SK-N-SH (cell line): ENCODE measurements at regions not wholly inside any gene's neighbourhood (a gene's known extent, or its start where the extent isn't known, plus 50 kb on each side); places are given as distances from the start of the nearest gene placed in this dataset.

Experiments used
- CTCF ChIA-PET: fragments of 300-600, 350-600 bp; formaldehyde crosslinking; extraction: SDS; loops from one replicate; lab custom pipeline; 2021; lab: Yijun Ruan, JAX
- POLR2A ChIA-PET: fragments of 350-600 bp; sonication (Branson Sonifier 250); formaldehyde crosslinking; extraction: SDS; loops from one replicate; lab custom pipeline; 2020; ENCODE audit warnings: antibody characterized with exemption, inconsistent platforms; lab: Yijun Ruan, JAX
- DNase-seq: peaks from one replicate; pipeline ENCODE4 v3.0.0; 2012
- H2AFZ ChIP-seq: fragments of 200-600 bp; sonication (generic); 2 replicates; pipeline ENCODE4 v1.8.1; 2016; ENCODE audit warnings: antibody characterized with exemption, mild to moderate bottlenecking, low read depth
- H3F3A ChIP-seq: fragments of 200-600 bp; sonication (generic); replicated peaks from 2 replicates; pipeline ENCODE3; 2016; ENCODE audit warnings: antibody characterized with exemption, mild to moderate bottlenecking; ENCODE audit not compliant: insufficient read depth
- H3K27ac ChIP-seq, 2 experiments: fragments of 200-500 bp in 1 of 2; fragments of 200-600 bp in 1 of 2; sonication (Bioruptor generic) in 1 of 2; sonication (generic), shearing (Covaris generic) in 1 of 2; 2 replicates each; pipeline versions ENCODE4 v1.5.1 to v1.6.1; 2014 to 2016; ENCODE audit warnings: low read depth in 2 of 2, inconsistent platforms in 1 of 2, low read length in 1 of 2, mild to moderate bottlenecking in 1 of 2, mixed read lengths in 1 of 2
- H3K27me3 ChIP-seq: fragments of 200-600 bp; sonication (generic), shearing (Covaris generic); 2 replicates; pipeline ENCODE4 v1.6.1; 2016; ENCODE audit warnings: mixed run types; ENCODE audit not compliant: insufficient read depth
- H3K36me3 ChIP-seq, 2 experiments: fragments of 200-500 bp in 1 of 2; fragments of 200-600 bp in 1 of 2; sonication (Bioruptor generic) in 1 of 2; sonication (generic) in 1 of 2; replicated peaks in 1 of 2; 2 replicates each; pipeline versions ENCODE3 to v1.5.1; 2014 to 2016; ENCODE audit warnings: low read length in 1 of 2, mild to moderate bottlenecking in 1 of 2; ENCODE audit not compliant: insufficient read depth in 2 of 2, control insufficient read depth in 1 of 2
- H3K4me1 ChIP-seq, 2 experiments: fragments of 200-500 bp in 1 of 2; fragments of 200-600 bp in 1 of 2; sonication (Bioruptor generic) in 1 of 2; sonication (generic), shearing (Covaris generic) in 1 of 2; 2 replicates each; pipeline versions ENCODE4 v1.5.1 to v1.6.1; 2014 to 2016; ENCODE audit warnings: low read depth in 1 of 2, low read length in 1 of 2, mixed run types in 1 of 2; ENCODE audit not compliant: insufficient read depth in 2 of 2, control insufficient read depth in 1 of 2
- H3K4me2 ChIP-seq: fragments of 200-600 bp; sonication (generic), shearing (Covaris generic); 2 replicates; pipeline ENCODE4 v1.6.1; 2017; ENCODE audit warnings: mixed run types
- H3K4me3 ChIP-seq, 2 experiments: fragments of 200-500 bp in 1 of 2; fragments of 200-600 bp in 1 of 2; sonication (Bioruptor generic) in 1 of 2; sonication (generic), shearing (Covaris generic) in 1 of 2; 2 replicates each; pipeline versions ENCODE4 v1.5.1 to v1.8.1; 2014 to 2016; ENCODE audit warnings: low read depth in 2 of 2, inconsistent platforms in 1 of 2, low read length in 1 of 2, mild to moderate bottlenecking in 1 of 2, mixed read lengths in 1 of 2, moderate library complexity in 1 of 2
- H3K79me2 ChIP-seq: fragments of 200-600 bp; sonication (generic); 2 replicates; pipeline ENCODE4 v1.8.1; 2017; ENCODE audit warnings: mild to moderate bottlenecking; ENCODE audit not compliant: insufficient read depth
- H3K9ac ChIP-seq: fragments of 200-600 bp; sonication (generic); 2 replicates; pipeline ENCODE4 v1.6.1; 2017; ENCODE audit warnings: mixed run types
- H3K9me2 ChIP-seq: fragments of 200-600 bp; sonication (generic); 2 replicates; pipeline ENCODE4 v1.6.1; 2017; ENCODE audit warnings: mixed run types
- H3K9me3 ChIP-seq: fragments of 200-600 bp; sonication (generic); 2 replicates; pipeline ENCODE4 v1.6.1; 2017; ENCODE audit warnings: mixed run types, mild to moderate bottlenecking, moderate library complexity
- H4K20me1 ChIP-seq: fragments of 200-600 bp; sonication (generic); 2 replicates; pipeline ENCODE4 v1.6.1; 2017; ENCODE audit warnings: mild to moderate bottlenecking, mixed run types; ENCODE audit not compliant: insufficient read depth
- CHD2 ChIP-seq: fragments of 150-350 bp; IDR thresholded peaks from 2 replicates; pipeline ENCODE4 v1.6.1; 2018; ENCODE audit warnings: low read length; ENCODE audit not compliant: partially characterized antibody
- EP300 ChIP-seq, 2 experiments: IDR thresholded peaks; 2 replicates each; pipeline versions ENCODE4 v1.4.0 to v1.6.1; 2012; ENCODE audit warnings: borderline replicate concordance in 1 of 2, low read depth in 1 of 2, low read length in 1 of 2
- EZH2phosphoT487 ChIP-seq: fragments of 200-600 bp; sonication (generic); IDR thresholded peaks from 2 replicates; pipeline ENCODE4 v1.6.1; 2017; ENCODE audit warnings: low read depth, mixed run types, mild to moderate bottlenecking, antibody characterized with exemption, moderate library complexity, borderline replicate concordance
- FOSL2 ChIP-seq: IDR thresholded peaks from 2 replicates; pipeline ENCODE4 v1.4.0; 2012; ENCODE audit warnings: low read depth, mild to moderate bottlenecking, moderate library complexity, borderline replicate concordance
- GABPA ChIP-seq: IDR thresholded peaks from 2 replicates; pipeline ENCODE4 v1.4.0; 2012; ENCODE audit warnings: low read depth, mild to moderate bottlenecking
- GATA2 ChIP-seq: sonication (generic); formaldehyde crosslinking; IDR thresholded peaks from 2 replicates; pipeline ENCODE4 v1.5.0; 2020; ENCODE audit warnings: mild to moderate bottlenecking, missing genetic modification reagents
- IRF3 ChIP-seq: fragments of 150-350 bp; IDR thresholded peaks from 2 replicates; pipeline ENCODE4 v1.6.1; 2016; ENCODE audit warnings: mild to moderate bottlenecking, low read depth, low read length
- JUND ChIP-seq: IDR thresholded peaks from 2 replicates; pipeline ENCODE4 v1.4.0; 2012
- NFIC ChIP-seq: IDR thresholded peaks from 2 replicates; pipeline ENCODE4 v1.4.0; 2012; ENCODE audit warnings: borderline replicate concordance
- NRF1 ChIP-seq: IDR thresholded peaks from 2 replicates; pipeline ENCODE4 v1.6.1; 2012; ENCODE audit warnings: low read depth, mild to moderate bottlenecking, low read length
- POLR2AphosphoS5 ChIP-seq: IDR thresholded peaks from 2 replicates; pipeline ENCODE4 v1.6.1; 2012; ENCODE audit warnings: low read depth, low read length
- RAD21 ChIP-seq: IDR thresholded peaks from 2 replicates; pipeline ENCODE4 v1.6.1; 2012; ENCODE audit warnings: mild to moderate bottlenecking, low read length
- SMC3 ChIP-seq: IDR thresholded peaks from 2 replicates; pipeline ENCODE4 v1.6.1; 2012; ENCODE audit warnings: low read depth, low read length, improper control_type of control experiment
- TAF1 ChIP-seq: IDR thresholded peaks from 2 replicates; pipeline ENCODE4 v1.6.1; 2012; ENCODE audit warnings: low read depth, mild to moderate bottlenecking, low read length, moderate library complexity, borderline replicate concordance
- TCF12 ChIP-seq: IDR thresholded peaks from 2 replicates; pipeline ENCODE4 v1.4.0; 2012
- TEAD4 ChIP-seq: IDR thresholded peaks from 2 replicates; pipeline ENCODE4 v1.4.0; 2012; ENCODE audit warnings: mild to moderate bottlenecking, borderline replicate concordance; ENCODE audit not compliant: insufficient read depth
- WGBS: methylation state at CpG from one replicate; pipeline ENCODE4 v1.1.6; 2017; ENCODE audit warnings: low lambda C conversion rate; 5-methylcytosine and 5-hydroxymethylcytosine counted together
- TF ChIP-seq, protein P1 (sequence below): IDR thresholded peaks from 2 replicates; pipeline ENCODE4 v1.6.1; 2012; ENCODE audit warnings: mild to moderate bottlenecking, low read depth, low read length, moderate library complexity

- Histone ChIP-seq H3K36me3 (no peaks in the 10 kb centered on the region), H3K9ac (no peak overlapping the region), H2AFZ (no peak overlapping the region), H3K79me2 (no peaks in the 10 kb centered on the region), H3K27ac (no peak overlapping the region), H3K4me2 (no peak overlapping the region), H3K4me3 (no peak overlapping the region), H3K27me3 (no peaks in the 10 kb centered on the region), H3K4me1 (peaks cover 0 to 8% of the 10 kb centered on the region in 2 experiments; a peak in 2 of 4 replicates), H3F3A (no peaks in the 10 kb centered on the region), H4K20me1 (no peaks in the 10 kb centered on the region), H3K9me2 (no peaks in the 10 kb centered on the region), H3K9me3 (no peaks in the 10 kb centered on the region)
- DNase-seq: no peak
- 54% methylated on average over 2 of the region's 2 CpGs for WGBS
- ChIA-PET POLR2A (no interaction called here), CTCF (no interaction called here)
- TF ChIP-seq EP300 (IDR thresholded peaks at IDR 0.05; ENCODE audit: borderline replicate concordance in 1 of 2, low read depth in 1 of 2, low read length in 1 of 2) (no peak), TCF12 (no peak), JUND (no peak), GABPA (no peak), TAF1 (no peak), CHD2 (no peak), NFIC (no peak), FOSL2 (no peak), RAD21 (no peak), IRF3 (no peak), SMC3 (no peak), TEAD4 (no peak)
Observed at GRCh38 chr21:17433730-17434129, 79.1 kb upstream of the CXADR start.

DNA sequence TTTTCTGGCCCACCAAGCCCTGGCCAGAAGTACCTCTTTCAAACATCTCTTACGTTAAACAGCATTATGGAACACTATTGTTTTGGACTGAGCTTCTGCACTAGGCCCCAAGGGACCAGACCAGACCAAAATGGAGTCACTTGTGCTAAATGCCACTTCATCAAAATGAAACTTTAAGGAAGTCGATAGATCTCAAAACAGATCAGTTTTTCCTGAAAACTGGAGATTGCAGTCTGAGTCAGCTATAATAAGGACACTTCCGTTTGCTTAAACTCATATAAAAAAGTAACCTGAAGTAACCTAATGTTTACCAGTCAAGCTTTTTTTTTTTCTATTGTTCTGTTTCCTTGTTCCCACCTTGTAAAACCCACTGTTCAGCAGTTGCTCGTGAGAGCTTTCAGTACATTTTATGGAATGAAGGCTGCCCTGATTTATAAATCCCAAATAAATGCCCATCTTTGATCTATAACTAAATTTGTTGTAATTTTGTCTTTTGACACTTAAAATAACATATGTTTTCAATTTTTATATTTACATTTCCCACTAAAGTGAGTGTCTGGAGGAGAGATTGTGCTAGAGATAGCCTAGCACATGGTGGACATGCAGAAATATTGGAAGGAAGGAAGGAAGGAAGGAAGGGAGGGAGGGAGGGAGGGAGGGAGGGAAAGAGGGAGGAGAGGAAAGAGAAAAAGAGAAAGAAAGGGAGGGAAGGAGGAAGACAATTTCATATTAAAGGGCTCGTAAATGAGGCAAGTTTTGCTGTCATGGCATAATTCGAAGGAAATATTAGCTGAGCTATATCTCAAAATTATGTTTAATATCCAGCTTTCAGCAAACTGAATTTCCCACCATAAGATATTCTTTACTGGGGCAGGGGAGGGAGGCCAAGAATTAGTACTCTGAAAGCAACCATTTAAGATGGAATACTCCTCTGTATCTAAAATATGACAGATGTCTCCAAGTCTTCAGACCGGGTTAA is 77.0 kb upstream of the CXADR start:
- Histone ChIP-seq H3K27me3 (no peaks in the 10 kb centered on the region), H3K36me3 (no peaks in the 10 kb centered on the region), H3K27ac (peak overlapping the region in 1 of 2 experiments; percentile 66; a peak in 2 of 4 replicates), H3K9me3 (no peaks in the 10 kb centered on the region), H3F3A (no peaks in the 10 kb centered on the region), H3K9me2 (no peaks in the 10 kb centered on the region), H3K4me3 (no peak overlapping the region), H3K4me1 (peaks cover 0 to 9% of the 10 kb centered on the region in 2 experiments; a peak in 2 of 4 replicates), H3K4me2 (no peak overlapping the region), H3K9ac (no peak overlapping the region), H4K20me1 (no peaks in the 10 kb centered on the region), H3K79me2 (no peaks in the 10 kb centered on the region), H2AFZ (no peak overlapping the region)
- WGBS: 73% methylated on average over 7 of the region's 7 CpGs
- TF ChIP-seq, protein P1, sequence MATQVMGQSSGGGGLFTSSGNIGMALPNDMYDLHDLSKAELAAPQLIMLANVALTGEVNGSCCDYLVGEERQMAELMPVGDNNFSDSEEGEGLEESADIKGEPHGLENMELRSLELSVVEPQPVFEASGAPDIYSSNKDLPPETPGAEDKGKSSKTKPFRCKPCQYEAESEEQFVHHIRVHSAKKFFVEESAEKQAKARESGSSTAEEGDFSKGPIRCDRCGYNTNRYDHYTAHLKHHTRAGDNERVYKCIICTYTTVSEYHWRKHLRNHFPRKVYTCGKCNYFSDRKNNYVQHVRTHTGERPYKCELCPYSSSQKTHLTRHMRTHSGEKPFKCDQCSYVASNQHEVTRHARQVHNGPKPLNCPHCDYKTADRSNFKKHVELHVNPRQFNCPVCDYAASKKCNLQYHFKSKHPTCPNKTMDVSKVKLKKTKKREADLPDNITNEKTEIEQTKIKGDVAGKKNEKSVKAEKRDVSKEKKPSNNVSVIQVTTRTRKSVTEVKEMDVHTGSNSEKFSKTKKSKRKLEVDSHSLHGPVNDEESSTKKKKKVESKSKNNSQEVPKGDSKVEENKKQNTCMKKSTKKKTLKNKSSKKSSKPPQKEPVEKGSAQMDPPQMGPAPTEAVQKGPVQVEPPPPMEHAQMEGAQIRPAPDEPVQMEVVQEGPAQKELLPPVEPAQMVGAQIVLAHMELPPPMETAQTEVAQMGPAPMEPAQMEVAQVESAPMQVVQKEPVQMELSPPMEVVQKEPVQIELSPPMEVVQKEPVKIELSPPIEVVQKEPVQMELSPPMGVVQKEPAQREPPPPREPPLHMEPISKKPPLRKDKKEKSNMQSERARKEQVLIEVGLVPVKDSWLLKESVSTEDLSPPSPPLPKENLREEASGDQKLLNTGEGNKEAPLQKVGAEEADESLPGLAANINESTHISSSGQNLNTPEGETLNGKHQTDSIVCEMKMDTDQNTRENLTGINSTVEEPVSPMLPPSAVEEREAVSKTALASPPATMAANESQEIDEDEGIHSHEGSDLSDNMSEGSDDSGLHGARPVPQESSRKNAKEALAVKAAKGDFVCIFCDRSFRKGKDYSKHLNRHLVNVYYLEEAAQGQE: no peak
- TF ChIP-seq GATA2 (CRISPR knock-in tag): peak; percentile 53; the same call in 1 of the 2 replicates
- TF ChIP-seq POLR2AphosphoS5: no peak
- TF ChIP-seq NRF1: no peak
- TF ChIP-seq TAF1: no peak
- TF ChIP-seq EZH2phosphoT487: no peak
- CTCF ChIA-PET: interaction anchor here (1.1 to 1.7 kb wide), 4 partner anchors 17 to 118 kb away, joined by 3 to 8 read pairs (median 4); no protein-coding TSS in a partner anchor
- DNase-seq: peak; percentile 23
- POLR2A ChIA-PET: no interaction called here
